Transverse colon (tissue), 4 donors: ENCODE measurements at regions not wholly inside any gene's neighbourhood (a gene's known extent, or its start where the extent isn't known, plus 50 kb on each side); places are given as distances from the start of the nearest gene placed in this dataset.

Experiments
- DNase-seq: peaks from one replicate; pipeline ENCODE4 v3.0.0-alpha.2; 2019
- H3K27ac ChIP-seq, 4 donors: fragments of 200-600 bp; sonication (generic); 2 replicates each; pipeline ENCODE4 v1.5.1; 2016 to 2018; ENCODE audit warnings: inconsistent platforms in 4 of 4
- H3K27me3 ChIP-seq: fragments of 200-600 bp; sonication (generic); 2 replicates; pipeline ENCODE4 v1.5.1; 2017; ENCODE audit warnings: inconsistent platforms
- H3K36me3 ChIP-seq, 4 donors: fragments of 200-600 bp; sonication (generic); 2 replicates each; pipeline ENCODE4 v1.5.1; 2017 to 2019; ENCODE audit warnings: inconsistent platforms in 4 of 4
- H3K4me1 ChIP-seq, 4 donors: fragments of 200-600 bp; sonication (generic); 2 replicates each; pipeline ENCODE4 v1.5.1; 2017 to 2020; ENCODE audit warnings: inconsistent platforms in 4 of 4
- H3K4me3 ChIP-seq, 4 donors: fragments of 200-600 bp; sonication (generic); 1 replicate in 1 of 4; 2 replicates in 3 of 4; pipeline versions ENCODE4 v1.5.1 to v1.6.1; 2017 to 2019; ENCODE audit warnings: inconsistent platforms in 4 of 4
- H3K9me3 ChIP-seq, 2 donors: fragments of 200-600 bp; sonication (generic); 2 replicates each; pipeline ENCODE4 v1.5.1; 2017 to 2019; ENCODE audit warnings: inconsistent platforms in 2 of 2
- CTCF ChIP-seq, 5 experiments: fragments of 200-600 bp in 3 of 5; fragments of 450-650 bp in 2 of 5; sonication (generic) in 3 of 5; IDR thresholded peaks; 1 replicate in 2 of 5; 2 replicates in 3 of 5; pipeline ENCODE4 v1.5.1; 2016 to 2017; ENCODE audit warnings: antibody characterized with exemption in 5 of 5, inconsistent platforms in 3 of 5, mild to moderate bottlenecking in 2 of 5, moderate library complexity in 1 of 5
- EP300 ChIP-seq: sonication (generic); formaldehyde crosslinking; IDR thresholded peaks from one replicate; pipeline ENCODE4 v1.6.1; 2017; ENCODE audit warnings: antibody characterized with exemption, low read depth
- POLR2A ChIP-seq: fragments of 450-650 bp; IDR thresholded peaks from one replicate; pipeline ENCODE4 v1.6.1; 2016; ENCODE audit warnings: antibody characterized with exemption, mild to moderate bottlenecking, moderate library complexity
- POLR2AphosphoS5 ChIP-seq, 3 donors: sonication (generic); formaldehyde crosslinking; IDR thresholded peaks; one replicate each; pipeline ENCODE4 v1.6.1; 2016; ENCODE audit warnings: antibody characterized with exemption in 3 of 3
- WGBS, 2 donors: methylation state at CpG; one replicate each; pipeline ENCODE4 v1.1.5; 2018; ENCODE audit warnings: low coverage in 1 of 2; 5-methylcytosine and 5-hydroxymethylcytosine counted together
- in situ Hi-C, 4 donors: fragments of 200-750 bp; cut with MboI; loops; one replicate each; pipeline versions ENCODE4 v1.15.0 to v1.15.1; 2017; ENCODE audit warnings: low sequenced_read_pairs in 3 of 4, low pct_ligation_motif_present in 1 of 4, low pct_unique_long_range_greater_than_20kb in 1 of 4
- intact Hi-C: fragments of 100-400 bp; cut with DNase I; formaldehyde crosslinking; loops from one replicate; pipeline ENCODE4 v1.15.1; 2023; ENCODE audit warnings: low total_unique reads

- no peaks in the 10 kb centered on the region for H3K4me1 ChIP-seq
- H3K27me3 ChIP-seq, result no peaks in the 10 kb centered on the region
- no peaks in the 10 kb centered on the region for H3K9me3 ChIP-seq
- WGBS, 2 donors, result 13 to 47% methylated on average over 2 to 8 of the region's 8 CpGs
- H3K36me3 ChIP-seq, result no peaks in the 10 kb centered on the region
- peak; percentile 11 for DNase-seq
- intact Hi-C loops (no loop called here), in situ Hi-C loops (no loop called here)
- no peak overlapping the region for H3K4me3 ChIP-seq
- no peak overlapping the region for H3K27ac ChIP-seq
- TF ChIP-seq CTCF (IDR thresholded peaks at IDR 0.05) (no peak), POLR2A (no peak), EP300 (no peak), POLR2AphosphoS5 (IDR thresholded peaks at IDR 0.05) (no peak)
Observed at GRCh38 chr2:10993001-10993481, 81.3 kb downstream of the KCNF1 start.

GRCh38 chr2:10995366-10995970 lies 83.7 kb downstream of the KCNF1 start:
- no peak for DNase-seq
- Histone ChIP-seq H3K27ac (no peak overlapping the region), H3K4me3 (no peak overlapping the region), H3K9me3 (no peaks in the 10 kb centered on the region), H3K36me3 (no peaks in the 10 kb centered on the region), H3K27me3 (no peaks in the 10 kb centered on the region), H3K4me1 (no peaks in the 10 kb centered on the region)
- intact Hi-C loops, result no loop called here
- no peak for TF ChIP-seq POLR2AphosphoS5 (IDR thresholded peaks at IDR 0.05)
- TF ChIP-seq CTCF (IDR thresholded peaks at IDR 0.05), result no peak
- TF ChIP-seq POLR2A, result no peak
- no peak for TF ChIP-seq EP300
- in situ Hi-C loops, result no loop called here
- 78 to 83% methylated on average over 6 to 13 of the region's 13 CpGs for WGBS, 2 donors

- Histone ChIP-seq H3K9me3 (no peaks in the 10 kb centered on the region), H3K4me3 (no peak overlapping the region), H3K36me3 (no peaks in the 10 kb centered on the region), H3K27ac (no peak overlapping the region), H3K27me3 (no peaks in the 10 kb centered on the region), H3K4me1 (no peaks in the 10 kb centered on the region)
- no peak for TF ChIP-seq CTCF (IDR thresholded peaks at IDR 0.05)
- no peak for TF ChIP-seq POLR2AphosphoS5 (IDR thresholded peaks at IDR 0.05)
- TF ChIP-seq POLR2A, result no peak
- TF ChIP-seq EP300, result no peak
- DNase-seq, result no peak
- intact Hi-C loops, result no loop called here
- WGBS, 2 donors, result 60 to 85% methylated on average over 1 to 3 of the region's 3 CpGs
- in situ Hi-C loops, result no loop called here
Observed at GRCh38 chr2:11004199-11004598, 92.5 kb downstream of the KCNF1 start.

GRCh38 chr2:11005032-11005431 lies 93.3 kb downstream of the KCNF1 start:
- WGBS, 2 donors, result 81 to 100% methylated on average over 1 to 5 of the region's 5 CpGs
- no peak overlapping the region for H3K4me3 ChIP-seq
- H3K27me3 ChIP-seq, result no peaks in the 10 kb centered on the region
- DNase-seq, result no peak
- no peaks in the 10 kb centered on the region for H3K36me3 ChIP-seq
- intact Hi-C loops, result no loop called here
- no peak overlapping the region for H3K27ac ChIP-seq
- in situ Hi-C loops, result no loop called here
- no peaks in the 10 kb centered on the region for H3K9me3 ChIP-seq
- TF ChIP-seq POLR2AphosphoS5 (IDR thresholded peaks at IDR 0.05) (no peak), CTCF (IDR thresholded peaks at IDR 0.05) (no peak), POLR2A (no peak), EP300 (no peak)
- no peaks in the 10 kb centered on the region for H3K4me1 ChIP-seq
